LNCaP clone FGC (cell line): ENCODE measurements at regions not wholly inside any gene's neighbourhood (a gene's known extent, or its start where the extent isn't known, plus 50 kb on each side); places are given as distances from the start of the nearest gene placed in this dataset.

Source experiments
- DNase-seq: peaks from one replicate; pipeline ENCODE4 v3.0.0-alpha.2; 2011; ENCODE audit warnings: low read depth
- H3K4me3 ChIP-seq: 2 replicates; pipeline ENCODE4 v1.5.1; 2011; ENCODE audit warnings: mild to moderate bottlenecking, low read depth, low read length, control low read depth
- TF ChIP-seq, protein P1 (sequence below): IDR thresholded peaks from 2 replicates; pipeline ENCODE4 v1.5.1; 2012; ENCODE audit warnings: mild to moderate bottlenecking; ENCODE audit not compliant: control insufficient read depth, insufficient read depth; ENCODE audit errors: extremely low read depth

DNA sequence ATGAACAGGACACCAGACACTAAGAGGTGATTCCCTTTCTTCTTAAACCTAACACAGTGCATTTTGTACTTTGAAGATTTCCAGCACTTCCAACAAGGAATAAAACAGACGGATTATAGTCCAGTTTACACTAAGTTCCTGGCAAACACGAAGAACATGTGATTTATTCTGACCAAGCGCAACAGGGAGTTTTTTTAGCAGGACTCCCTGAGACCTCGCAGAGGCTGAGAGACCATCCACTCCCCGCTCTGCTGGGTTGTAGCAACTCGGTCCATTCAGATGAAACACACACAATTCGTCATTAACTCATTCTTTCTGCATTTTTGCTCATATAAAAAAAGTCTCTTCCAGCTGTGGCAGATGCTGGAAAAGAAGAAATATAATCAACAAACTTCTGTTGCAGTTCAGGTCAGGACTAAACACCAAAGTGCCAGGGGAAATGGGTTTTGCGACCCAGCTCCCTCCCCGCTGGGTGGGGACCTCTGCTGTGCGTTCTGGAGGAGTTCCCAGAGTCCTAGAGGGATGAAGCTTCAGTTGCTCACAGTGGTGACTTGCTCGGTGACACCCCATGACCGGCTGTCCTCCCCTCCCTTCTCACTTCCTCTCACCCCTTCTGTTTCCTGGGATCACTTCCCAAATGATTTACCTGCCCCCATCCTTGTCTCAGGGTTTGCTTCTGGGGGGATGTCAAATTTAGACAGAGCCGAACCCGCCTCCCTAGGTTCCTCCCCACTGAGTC is 52.5 kb downstream of the KCNF1 start:
- H3K4me3 ChIP-seq = no peak overlapping the region
- TF ChIP-seq, protein P1, sequence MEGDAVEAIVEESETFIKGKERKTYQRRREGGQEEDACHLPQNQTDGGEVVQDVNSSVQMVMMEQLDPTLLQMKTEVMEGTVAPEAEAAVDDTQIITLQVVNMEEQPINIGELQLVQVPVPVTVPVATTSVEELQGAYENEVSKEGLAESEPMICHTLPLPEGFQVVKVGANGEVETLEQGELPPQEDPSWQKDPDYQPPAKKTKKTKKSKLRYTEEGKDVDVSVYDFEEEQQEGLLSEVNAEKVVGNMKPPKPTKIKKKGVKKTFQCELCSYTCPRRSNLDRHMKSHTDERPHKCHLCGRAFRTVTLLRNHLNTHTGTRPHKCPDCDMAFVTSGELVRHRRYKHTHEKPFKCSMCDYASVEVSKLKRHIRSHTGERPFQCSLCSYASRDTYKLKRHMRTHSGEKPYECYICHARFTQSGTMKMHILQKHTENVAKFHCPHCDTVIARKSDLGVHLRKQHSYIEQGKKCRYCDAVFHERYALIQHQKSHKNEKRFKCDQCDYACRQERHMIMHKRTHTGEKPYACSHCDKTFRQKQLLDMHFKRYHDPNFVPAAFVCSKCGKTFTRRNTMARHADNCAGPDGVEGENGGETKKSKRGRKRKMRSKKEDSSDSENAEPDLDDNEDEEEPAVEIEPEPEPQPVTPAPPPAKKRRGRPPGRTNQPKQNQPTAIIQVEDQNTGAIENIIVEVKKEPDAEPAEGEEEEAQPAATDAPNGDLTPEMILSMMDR = no peak
- DNase-seq = no peak

DNA sequence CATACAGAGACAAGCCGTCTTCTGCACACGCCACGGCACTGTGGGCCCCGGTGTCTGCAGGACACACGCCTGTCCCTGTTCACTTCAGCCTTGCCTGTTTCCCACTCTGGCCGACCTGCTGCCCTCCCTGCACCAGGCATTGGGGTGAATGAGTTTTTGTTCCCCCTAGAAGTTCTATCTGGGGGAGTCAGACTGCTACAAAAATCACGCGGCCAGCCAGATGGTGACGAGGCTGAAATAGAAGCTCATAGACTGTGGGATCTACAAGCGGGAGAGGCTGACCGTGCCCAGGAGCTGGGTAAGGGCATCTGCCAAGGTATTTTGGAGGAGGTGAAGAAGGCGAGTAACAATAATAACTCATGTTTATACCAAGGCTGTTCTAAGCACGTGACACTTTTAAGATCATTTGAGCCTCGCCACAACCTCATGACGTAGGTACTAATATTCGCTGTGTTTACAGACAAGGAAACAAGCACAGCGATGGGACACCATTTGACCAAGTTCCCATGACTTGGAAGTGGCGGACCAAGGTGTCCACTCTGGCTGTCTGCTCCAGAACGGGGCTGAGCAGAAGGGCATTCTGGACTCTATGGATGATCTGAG is 53.6 kb downstream of the KCNF1 start:
- DNase-seq = no peak
- H3K4me3 ChIP-seq = no peak overlapping the region
- TF ChIP-seq, protein P1 = no peak

DNA sequence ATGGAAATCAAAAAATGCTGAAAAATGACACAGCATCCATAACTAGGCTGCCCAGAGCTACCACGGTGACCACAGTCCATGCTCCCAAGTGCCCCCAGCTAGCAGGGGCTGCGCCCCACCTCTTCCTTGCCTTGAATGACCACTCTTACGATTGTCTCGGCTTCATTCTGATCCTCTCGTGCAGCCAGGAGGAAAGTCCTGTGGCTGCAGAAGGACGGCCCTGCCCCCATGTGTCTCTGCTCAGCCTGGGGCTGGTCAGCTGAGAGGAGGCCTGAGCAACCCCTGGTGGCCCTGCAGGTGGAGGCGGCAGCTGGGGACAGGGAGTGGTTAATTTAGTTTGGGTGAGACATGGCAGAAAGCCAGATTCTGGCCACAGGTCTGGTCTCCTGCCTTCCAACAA is 54.3 kb downstream of the KCNF1 start:
- H3K4me3 ChIP-seq = no peak overlapping the region
- TF ChIP-seq, protein P1 = no peak
- DNase-seq = no peak

DNA sequence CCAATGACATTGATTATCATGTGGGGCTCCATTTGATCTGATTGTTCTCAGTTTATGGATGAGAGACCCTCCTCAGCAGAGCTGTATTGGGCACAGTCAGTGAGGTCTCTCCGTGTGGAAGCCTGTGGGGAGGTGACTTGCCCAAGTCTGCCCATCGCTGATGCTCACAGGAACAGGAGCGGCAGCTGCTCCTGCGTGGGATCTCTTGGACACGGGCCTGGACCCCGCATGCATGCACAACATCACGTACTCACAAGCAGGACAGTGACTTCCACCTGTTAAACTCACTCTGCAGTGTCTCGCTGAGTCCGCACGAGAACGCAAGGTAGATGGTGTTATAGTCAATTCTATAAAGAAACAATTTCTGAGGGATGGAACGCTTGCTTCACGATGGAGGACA is 55.0 kb downstream of the KCNF1 start:
- no peak overlapping the region for H3K4me3 ChIP-seq
- DNase-seq = no peak
- TF ChIP-seq, protein P1 = no peak

DNA sequence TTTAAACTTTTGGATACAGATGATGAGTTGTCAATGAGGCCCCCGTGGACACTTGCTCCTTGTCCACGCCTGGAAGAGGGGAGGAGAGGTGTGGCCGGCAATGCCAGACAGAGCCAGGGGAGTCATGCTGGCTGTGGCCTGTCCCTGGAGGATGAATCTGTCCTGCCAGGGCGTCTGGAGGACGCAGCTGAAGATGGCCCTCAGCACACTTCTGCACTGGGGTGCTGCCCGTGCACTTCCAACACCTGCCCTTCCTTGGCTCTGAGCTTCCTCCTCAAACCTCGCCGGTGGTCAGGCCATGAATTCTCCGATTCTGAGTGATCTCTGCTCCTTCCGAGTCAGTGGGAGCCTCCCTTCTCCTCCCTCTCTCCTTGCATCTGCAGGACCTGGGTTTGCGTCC is 56.4 kb downstream of the KCNF1 start:
- TF ChIP-seq, protein P1 = no peak
- DNase-seq = no peak
- no peak overlapping the region for H3K4me3 ChIP-seq

DNA sequence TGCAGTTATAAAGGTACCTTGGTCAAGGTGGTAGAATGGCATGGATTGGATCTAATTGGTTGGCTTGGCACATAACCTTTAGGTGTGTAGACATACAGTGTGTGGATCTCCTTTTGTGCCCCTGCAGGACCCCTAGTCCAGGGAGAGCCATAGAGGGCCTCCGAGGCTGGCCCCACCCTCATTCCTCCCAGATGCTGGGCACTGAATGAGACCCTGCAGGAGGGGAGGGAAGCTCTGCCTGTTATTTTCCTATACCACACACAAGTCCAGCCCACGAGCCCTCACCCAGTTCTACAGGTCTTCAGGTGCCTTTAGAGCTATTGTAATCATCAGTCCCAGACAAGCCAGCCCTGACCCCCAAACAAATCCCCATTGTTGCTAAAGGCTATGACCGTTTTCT is 58.9 kb downstream of the KCNF1 start:
- TF ChIP-seq, protein P1 = no peak
- no peak overlapping the region for H3K4me3 ChIP-seq
- no peak for DNase-seq
